ENCODE measurements at regions not wholly inside any gene's neighbourhood (a gene's known extent, or its start where the extent isn't known, plus 50 kb on each side); places are given as distances from the start of the nearest gene placed in this dataset.

- peak in 4 of 7 donors; percentile 23 to 60 (median 28) for DNase-seq
- Histone ChIP-seq H3K27ac (no peak overlapping the region), H3K36me3 (replicated peaks in 1 of 2) (no peaks in the 10 kb centered on the region), H3K9me3 (replicated peaks in 1 of 3) (no peaks in the 10 kb centered on the region), H3K27me3 (no peaks in the 10 kb centered on the region), H3K4me3 (no peak overlapping the region), H3K4me1 (replicated peaks in 1 of 2) (no peaks in the 10 kb centered on the region)
- no peak for TF ChIP-seq POLR2A (IDR thresholded peaks at IDR 0.05)
- peak in 3 of 6 experiments; percentile 12 to 29 (median 28) for TF ChIP-seq CTCF (IDR thresholded peaks at IDR 0.05)
- WGBS, 4 donors, result 79 to 85% (median 83%) methylated on average over 23 to 24 of the region's 24 CpGs
- intact Hi-C loops (cut with DNase I), result no loop called here
Observed at GRCh38 chr2:2698182-2699120, 367.4 kb upstream of the MYT1L start.

GRCh38 chr2:2696733-2697455 is 365.8 kb upstream of the MYT1L start:
- no peak overlapping the region for H3K27ac ChIP-seq
- DNase-seq, result no peak
- no peaks in the 10 kb centered on the region for H3K4me1 ChIP-seq (replicated peaks in 1 of 2)
- intact Hi-C loops (cut with DNase I), result no loop called here
- no peak overlapping the region for H3K4me3 ChIP-seq
- no peaks in the 10 kb centered on the region for H3K36me3 ChIP-seq (replicated peaks in 1 of 2)
- H3K27me3 ChIP-seq, result no peaks in the 10 kb centered on the region
- TF ChIP-seq CTCF (IDR thresholded peaks at IDR 0.05) (no peak), POLR2A (IDR thresholded peaks at IDR 0.05) (no peak)
- H3K9me3 ChIP-seq (replicated peaks in 1 of 3), result no peaks in the 10 kb centered on the region
- WGBS, 4 donors, result 81 to 83% (median 82%) methylated on average over 13 of the region's 13 CpGs

DNA sequence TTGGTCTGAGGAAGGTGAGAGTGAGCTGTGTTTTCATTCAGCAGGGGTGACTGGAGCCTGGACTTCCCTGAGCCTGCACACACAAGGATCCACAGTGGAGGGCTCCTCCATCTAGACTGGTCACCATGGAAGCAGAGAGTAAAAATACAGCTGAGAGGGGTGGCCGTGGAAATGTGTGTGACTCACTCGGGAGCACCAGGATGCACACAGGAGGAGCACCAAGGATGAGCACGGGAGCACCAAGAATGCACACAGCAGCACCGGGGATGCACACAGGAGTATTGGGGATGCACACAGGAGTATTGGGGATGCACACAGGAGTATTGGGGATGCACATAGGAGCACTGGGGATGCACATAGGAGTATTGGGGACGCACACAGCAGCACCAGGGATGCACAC is 365.2 kb upstream of the MYT1L start:
- Histone ChIP-seq H3K4me1 (replicated peaks in 1 of 2) (no peaks in the 10 kb centered on the region), H3K36me3 (replicated peaks in 1 of 2) (no peaks in the 10 kb centered on the region), H3K27me3 (no peaks in the 10 kb centered on the region), H3K27ac (no peak overlapping the region), H3K4me3 (no peak overlapping the region), H3K9me3 (replicated peaks in 1 of 3) (no peaks in the 10 kb centered on the region)
- 68 to 85% (median 77%) methylated on average over 5 of the region's 5 CpGs for WGBS, 4 donors
- intact Hi-C loops (cut with DNase I), result no loop called here
- TF ChIP-seq CTCF (IDR thresholded peaks at IDR 0.05), result no peak
- no peak for TF ChIP-seq POLR2A (IDR thresholded peaks at IDR 0.05)
- DNase-seq, result no peak

GRCh38 chr2:2694746-2695145 is 363.7 kb upstream of the MYT1L start:
- no peak for DNase-seq
- intact Hi-C loops (cut with DNase I), result no loop called here
- WGBS, 4 donors, result 75 to 81% (median 78%) methylated on average over 13 of the region's 13 CpGs
- H3K9me3 ChIP-seq (replicated peaks in 1 of 3), result no peaks in the 10 kb centered on the region
- H3K4me1 ChIP-seq (replicated peaks in 1 of 2), result no peaks in the 10 kb centered on the region
- no peak overlapping the region for H3K4me3 ChIP-seq
- no peaks in the 10 kb centered on the region for H3K36me3 ChIP-seq (replicated peaks in 1 of 2)
- no peaks in the 10 kb centered on the region for H3K27me3 ChIP-seq
- TF ChIP-seq POLR2A (IDR thresholded peaks at IDR 0.05), result no peak
- TF ChIP-seq CTCF (IDR thresholded peaks at IDR 0.05), result no peak
- H3K27ac ChIP-seq, result no peak overlapping the region
